Stimulated activated CD8-positive, alpha-beta memory T cell treated with anti-CD3 and anti-CD28 coated beads, Interleukin-7, amount 100 ng/mL, for 1 hour (primary cell): ENCODE measurements at regions not wholly inside any gene's neighbourhood (a gene's known extent, or its start where the extent isn't known, plus 50 kb on each side); places are given as distances from the start of the nearest gene placed in this dataset.
"Not testable (repeated sequence)": the region's sequence is repeated elsewhere in the genome, so short reads cannot be mapped to it uniquely, and the experiment has no call there.

Experiments
- DNase-seq, 2 donors: peaks; one replicate each; pipeline ENCODE4 v3.0.0-alpha.2; 2020; ENCODE audit warnings: low read depth in 2 of 2

GRCh38 chr7:80082213-80082612 lies 52.4 kb upstream of the GNAI1 start:
- DNase-seq, result no peak

- DNase-seq, result no peak
Measured at GRCh38 chr7:80078886-80079285, 55.7 kb upstream of the GNAI1 start.

GRCh38 chr7:80078159-80078731 lies 56.4 kb upstream of the GNAI1 start:
- no peak for DNase-seq

- DNase-seq, result no peak
Measured at GRCh38 chr7:80070391-80070790, 64.2 kb upstream of the GNAI1 start.

GRCh38 chr7:80066639-80067038 lies 68.0 kb upstream of the GNAI1 start:
- DNase-seq, result no peak

- DNase-seq, result no peak
Measured at GRCh38 chr7:80063834-80064233, 70.8 kb upstream of the GNAI1 start.

GRCh38 chr7:80060218-80060806 lies 74.3 kb upstream of the GNAI1 start:
- DNase-seq, result no peak

- DNase-seq, result no peak
Measured at GRCh38 chr7:80057488-80057887, 77.1 kb upstream of the GNAI1 start.

GRCh38 chr7:80054356-80054755 lies 80.3 kb upstream of the GNAI1 start:
- no peak for DNase-seq

- DNase-seq, result no peak
Measured at GRCh38 chr7:80053124-80053523, 81.5 kb upstream of the GNAI1 start.

GRCh38 chr7:80047856-80048459 lies 86.7 kb upstream of the GNAI1 start:
- no peak for DNase-seq

GRCh38 chr7:80047032-80047431 lies 87.6 kb upstream of the GNAI1 start:
- DNase-seq, result no peak

GRCh38 chr7:80044796-80045195 lies 89.8 kb upstream of the GNAI1 start:
- no peak for DNase-seq

GRCh38 chr7:80040752-80041151 lies 93.9 kb upstream of the GNAI1 start:
- DNase-seq, result no peak

GRCh38 chr7:80040335-80040734 lies 94.3 kb upstream of the GNAI1 start:
- DNase-seq, result no peak

- no peak for DNase-seq
Measured at GRCh38 chr7:80039251-80039884, 95.3 kb upstream of the GNAI1 start.

GRCh38 chr7:80037689-80038088 lies 96.9 kb upstream of the GNAI1 start:
- DNase-seq, result no peak

GRCh38 chr7:80036107-80036506 lies 98.5 kb upstream of the GNAI1 start:
- no peak for DNase-seq

- no peak for DNase-seq
Measured at GRCh38 chr7:80028717-80029116, 105.9 kb upstream of the GNAI1 start.

GRCh38 chr7:80027611-80028173 lies 106.9 kb upstream of the GNAI1 start:
- DNase-seq, result no peak

GRCh38 chr7:80026766-80027165 lies 107.9 kb upstream of the GNAI1 start:
- no peak for DNase-seq

GRCh38 chr7:80020277-80020676 lies 114.4 kb upstream of the GNAI1 start:
- not testable (repeated sequence) for DNase-seq

GRCh38 chr7:80019809-80020207 lies 114.8 kb upstream of the GNAI1 start:
- not testable (repeated sequence) for DNase-seq
